SU-DHL-6 (cell line): ENCODE measurements at regions not wholly inside any gene's neighbourhood (a gene's known extent, or its start where the extent isn't known, plus 50 kb on each side); places are given as distances from the start of the nearest gene placed in this dataset.

Experiments
- H2AFZ ChIP-seq: fragments of 200-600 bp; sonication (generic); 2 replicates; pipeline ENCODE4 v1.6.1; 2014; ENCODE audit warnings: low read depth, mild to moderate bottlenecking, moderate library complexity, mixed read lengths, antibody characterized with exemption, low read length; ENCODE audit not compliant: severe bottlenecking
- H3F3A ChIP-seq: fragments of 200-600 bp; shearing (Covaris generic); 2 replicates; pipeline ENCODE4 v1.6.0; 2016; ENCODE audit warnings: antibody characterized with exemption, mild to moderate bottlenecking; ENCODE audit not compliant: insufficient read depth
- H3K27ac ChIP-seq: fragments of 200-600 bp; sonication (generic); 2 replicates; pipeline ENCODE4 v1.5.1; 2016; ENCODE audit warnings: low read depth, mild to moderate bottlenecking, low read length, moderate library complexity, mixed read lengths
- H3K27me3 ChIP-seq: fragments of 200-600 bp; sonication (generic), shearing (Covaris generic); 2 replicates; pipeline ENCODE4 v1.6.0; 2014; ENCODE audit warnings: mild to moderate bottlenecking, low read length
- H3K36me3 ChIP-seq: fragments of 200-600 bp; sonication (generic); 2 replicates; pipeline ENCODE4 v1.6.1; 2014; ENCODE audit warnings: mild to moderate bottlenecking, low read length, mixed read lengths
- H3K4me2 ChIP-seq: fragments of 300-600, 200-600 bp; shearing (Covaris generic), sonication (generic); 2 replicates; pipeline ENCODE4 v1.6.0; 2014; ENCODE audit warnings: low read length, low read depth, mild to moderate bottlenecking; ENCODE audit not compliant: poor library complexity, severe bottlenecking
- H3K4me3 ChIP-seq: fragments of 200-600 bp; sonication (generic); 2 replicates; pipeline ENCODE4 v1.5.1; 2014; ENCODE audit warnings: antibody characterized with exemption, low read length, mild to moderate bottlenecking, mixed read lengths; ENCODE audit not compliant: insufficient read depth, poor library complexity, severe bottlenecking
- H3K79me2 ChIP-seq: fragments of 200-600 bp; sonication (generic); 2 replicates; pipeline ENCODE4 v1.6.1; 2014; ENCODE audit warnings: mild to moderate bottlenecking, low read length, moderate library complexity; ENCODE audit not compliant: insufficient read depth
- H3K9ac ChIP-seq: fragments of 200-600 bp; sonication (generic); 2 replicates; pipeline ENCODE4 v1.7.0; 2014; ENCODE audit warnings: mild to moderate bottlenecking, low read length
- H3K9me2 ChIP-seq: fragments of 200-600 bp; sonication (generic); replicated peaks from 2 replicates; pipeline ENCODE4 v1.6.1; 2014; ENCODE audit warnings: low read length; ENCODE audit not compliant: insufficient read depth
- H3K9me3 ChIP-seq: fragments of 200-600 bp; sonication (generic); 2 replicates; pipeline ENCODE4 v1.6.1; 2014; ENCODE audit warnings: low read length, mixed read lengths; ENCODE audit not compliant: insufficient read depth
- H4K20me1 ChIP-seq: fragments of 200-600 bp; sonication (generic); 2 replicates; pipeline ENCODE4 v1.6.1; 2014; ENCODE audit warnings: low read depth, mild to moderate bottlenecking, antibody characterized with exemption, low read length, moderate library complexity, mixed read lengths
- EZH2phosphoT487 ChIP-seq: fragments of 200-600 bp; sonication (generic), shearing (Covaris generic); conservative IDR thresholded peaks from 2 replicates; pipeline ENCODE4 v1.6.1; 2018; ENCODE audit warnings: mild to moderate bottlenecking, antibody characterized with exemption, low read length, moderate library complexity, mixed read lengths
- TF ChIP-seq, protein P1 (sequence below): fragments of 200-600 bp; sonication (generic); IDR thresholded peaks from one replicate; pipeline ENCODE4 v1.5.1; 2017; ENCODE audit warnings: antibody characterized with exemption, mild to moderate bottlenecking, low read length, moderate library complexity; ENCODE audit not compliant: insufficient read depth, poor library complexity, severe bottlenecking

DNA sequence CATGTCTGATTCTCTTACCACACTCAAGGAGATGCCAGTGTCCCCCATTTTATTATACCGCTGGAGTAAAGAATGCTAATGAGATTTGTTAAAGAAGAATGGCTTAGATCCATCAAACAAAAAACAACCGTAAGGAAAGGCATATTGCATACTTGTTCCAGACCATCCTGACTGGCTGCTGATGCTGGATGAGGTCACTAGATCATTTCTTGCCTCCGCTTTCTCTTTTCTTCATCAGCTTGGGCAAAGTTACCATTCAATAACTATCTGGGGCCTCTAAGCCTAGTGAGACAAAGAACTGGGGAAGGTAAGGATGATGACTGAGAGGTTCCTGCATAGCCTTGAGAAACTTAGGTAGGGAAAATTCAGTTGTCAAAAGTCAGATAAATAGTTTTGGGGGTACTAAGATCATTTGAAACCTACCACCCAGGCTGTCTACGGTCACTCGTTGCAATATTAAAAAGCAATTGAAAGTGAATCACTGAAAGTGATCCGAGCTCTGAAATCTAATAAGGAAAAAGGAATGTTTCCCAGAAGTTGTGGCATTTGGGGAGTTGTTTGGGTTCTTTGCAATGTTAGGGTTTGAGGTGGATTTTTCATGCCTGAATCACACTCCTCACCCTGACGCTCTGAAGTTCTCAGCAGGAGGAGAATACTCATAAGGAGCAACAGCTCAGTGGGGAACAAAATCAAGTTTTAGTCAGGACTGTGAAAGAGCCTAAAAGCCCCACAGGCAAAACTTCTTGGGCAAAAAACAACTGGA is 176.8 kb downstream of the HHIPL2 start:
- H3K36me3 ChIP-seq: no peaks in the 10 kb centered on the region
- TF ChIP-seq, protein P1, sequence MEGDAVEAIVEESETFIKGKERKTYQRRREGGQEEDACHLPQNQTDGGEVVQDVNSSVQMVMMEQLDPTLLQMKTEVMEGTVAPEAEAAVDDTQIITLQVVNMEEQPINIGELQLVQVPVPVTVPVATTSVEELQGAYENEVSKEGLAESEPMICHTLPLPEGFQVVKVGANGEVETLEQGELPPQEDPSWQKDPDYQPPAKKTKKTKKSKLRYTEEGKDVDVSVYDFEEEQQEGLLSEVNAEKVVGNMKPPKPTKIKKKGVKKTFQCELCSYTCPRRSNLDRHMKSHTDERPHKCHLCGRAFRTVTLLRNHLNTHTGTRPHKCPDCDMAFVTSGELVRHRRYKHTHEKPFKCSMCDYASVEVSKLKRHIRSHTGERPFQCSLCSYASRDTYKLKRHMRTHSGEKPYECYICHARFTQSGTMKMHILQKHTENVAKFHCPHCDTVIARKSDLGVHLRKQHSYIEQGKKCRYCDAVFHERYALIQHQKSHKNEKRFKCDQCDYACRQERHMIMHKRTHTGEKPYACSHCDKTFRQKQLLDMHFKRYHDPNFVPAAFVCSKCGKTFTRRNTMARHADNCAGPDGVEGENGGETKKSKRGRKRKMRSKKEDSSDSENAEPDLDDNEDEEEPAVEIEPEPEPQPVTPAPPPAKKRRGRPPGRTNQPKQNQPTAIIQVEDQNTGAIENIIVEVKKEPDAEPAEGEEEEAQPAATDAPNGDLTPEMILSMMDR: no peak
- TF ChIP-seq EZH2phosphoT487: no peak
- H3K27ac ChIP-seq: no peak overlapping the region
- no peak overlapping the region for H3K4me2 ChIP-seq
- H4K20me1 ChIP-seq: no peaks in the 10 kb centered on the region
- no peaks in the 10 kb centered on the region for H3K9me2 ChIP-seq
- H3K9ac ChIP-seq: no peak overlapping the region
- no peaks in the 10 kb centered on the region for H3K79me2 ChIP-seq
- H3K27me3 ChIP-seq: no peaks in the 10 kb centered on the region
- no peak overlapping the region for H2AFZ ChIP-seq
- H3K9me3 ChIP-seq: no peaks in the 10 kb centered on the region
- H3F3A ChIP-seq: no peaks in the 10 kb centered on the region
- H3K4me3 ChIP-seq: no peak overlapping the region

DNA sequence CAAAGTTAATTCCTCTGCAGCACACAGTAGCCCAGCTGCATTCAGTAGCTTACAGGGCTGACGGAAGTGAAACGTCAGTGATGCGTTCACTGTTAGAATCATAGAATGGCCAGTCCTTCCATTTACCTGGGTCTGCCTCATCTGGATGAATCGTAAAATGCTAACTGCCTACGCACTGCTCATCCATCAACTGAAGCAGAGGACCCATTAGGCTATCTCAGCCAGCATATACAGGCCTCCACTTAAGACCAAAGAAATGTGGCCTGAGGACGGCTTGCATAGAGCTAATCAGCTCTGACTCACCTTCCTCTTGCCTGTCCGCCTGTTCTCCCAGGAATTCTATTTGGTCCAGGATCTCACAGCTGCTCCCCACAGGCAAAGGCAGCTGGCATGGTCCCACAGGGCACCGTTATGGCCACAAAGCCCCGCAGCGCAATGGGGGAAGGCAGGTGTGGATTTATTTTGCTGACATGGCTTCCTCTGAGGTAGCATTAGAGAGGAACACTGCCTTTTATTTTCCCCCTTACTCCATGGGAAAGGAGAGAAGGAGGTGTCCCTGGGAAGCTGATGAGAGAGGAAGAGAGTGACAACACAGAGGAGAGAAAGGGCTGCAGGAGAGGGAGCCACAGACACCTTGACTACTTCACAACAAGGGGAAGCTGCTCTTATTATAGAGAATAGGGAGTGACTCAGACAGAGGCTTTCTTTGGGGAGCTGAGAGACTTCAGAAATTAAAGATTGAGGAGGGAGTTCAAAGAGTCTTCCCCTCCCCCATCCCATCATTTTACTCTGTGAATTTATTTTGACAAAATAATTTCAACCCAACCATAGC is 177.6 kb downstream of the HHIPL2 start:
- Histone ChIP-seq H3K4me3 (no peak overlapping the region), H2AFZ (no peak overlapping the region), H3K4me2 (no peak overlapping the region), H3K9ac (no peak overlapping the region), H3K79me2 (no peaks in the 10 kb centered on the region), H3K9me3 (no peaks in the 10 kb centered on the region), H3K27me3 (no peaks in the 10 kb centered on the region), H3K36me3 (no peaks in the 10 kb centered on the region), H4K20me1 (no peaks in the 10 kb centered on the region), H3K27ac (no peak overlapping the region), H3F3A (no peaks in the 10 kb centered on the region), H3K9me2 (no peaks in the 10 kb centered on the region)
- TF ChIP-seq EZH2phosphoT487: no peak
- TF ChIP-seq, protein P1: no peak

DNA sequence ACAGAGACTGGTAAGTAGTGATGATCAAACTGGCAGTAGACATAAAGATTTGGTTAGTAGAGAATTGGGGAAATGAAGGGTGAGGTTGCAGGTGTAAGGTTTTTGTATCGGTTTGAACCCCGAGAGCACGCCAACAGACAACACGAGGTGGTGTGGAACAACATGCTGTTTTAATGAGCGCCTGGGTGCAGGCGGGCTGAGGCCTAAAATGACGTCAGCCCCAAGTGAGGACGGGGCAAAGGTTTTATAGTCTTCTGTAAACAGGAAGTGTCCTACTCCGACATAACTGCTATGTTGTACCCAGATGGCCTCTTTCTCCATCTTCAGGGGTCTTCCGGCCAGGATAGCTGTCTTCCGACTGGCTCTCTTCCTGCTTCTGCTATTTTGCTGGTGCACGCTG is 178.8 kb downstream of the HHIPL2 start:
- Histone ChIP-seq H3F3A (no peaks in the 10 kb centered on the region), H3K9me3 (no peaks in the 10 kb centered on the region), H3K79me2 (no peaks in the 10 kb centered on the region), H3K4me2 (no peak overlapping the region), H4K20me1 (no peaks in the 10 kb centered on the region), H3K9ac (no peak overlapping the region), H3K4me3 (no peak overlapping the region), H3K36me3 (no peaks in the 10 kb centered on the region), H3K27me3 (no peaks in the 10 kb centered on the region), H2AFZ (no peak overlapping the region), H3K27ac (no peak overlapping the region), H3K9me2 (no peaks in the 10 kb centered on the region)
- no peak for TF ChIP-seq EZH2phosphoT487
- TF ChIP-seq, protein P1: no peak
